ENCODE measurements at regions not wholly inside any gene's neighbourhood (a gene's known extent, or its start where the extent isn't known, plus 50 kb on each side); places are given as distances from the start of the nearest gene placed in this dataset.
"Not testable (repeated sequence)": the region's sequence is repeated elsewhere in the genome, so short reads cannot be mapped to it uniquely, and the experiment has no call there.

DNA sequence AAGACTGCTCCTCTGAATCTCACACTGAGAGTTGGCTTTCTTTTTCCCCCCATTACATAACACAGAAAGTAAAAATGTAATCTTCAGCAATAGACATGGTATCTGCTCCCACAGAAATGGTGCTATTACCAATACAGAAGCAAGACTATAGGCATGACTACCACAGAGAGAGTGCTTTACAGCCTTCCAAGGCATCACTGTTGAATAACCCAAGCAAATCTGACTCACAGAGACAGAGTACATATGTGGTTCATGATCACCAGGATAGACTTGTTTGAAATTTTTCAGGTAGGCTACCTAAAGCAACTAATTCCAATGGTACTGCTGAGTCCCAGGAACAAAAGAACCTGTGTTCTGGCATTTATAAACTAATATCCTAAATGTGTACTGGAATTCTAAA lies 1373.4 kb upstream of the C9orf72 start:
- DNase-seq (ENCODE audit: low read depth in 4 of 4, low spot score in 1 of 4) = no peak

DNA sequence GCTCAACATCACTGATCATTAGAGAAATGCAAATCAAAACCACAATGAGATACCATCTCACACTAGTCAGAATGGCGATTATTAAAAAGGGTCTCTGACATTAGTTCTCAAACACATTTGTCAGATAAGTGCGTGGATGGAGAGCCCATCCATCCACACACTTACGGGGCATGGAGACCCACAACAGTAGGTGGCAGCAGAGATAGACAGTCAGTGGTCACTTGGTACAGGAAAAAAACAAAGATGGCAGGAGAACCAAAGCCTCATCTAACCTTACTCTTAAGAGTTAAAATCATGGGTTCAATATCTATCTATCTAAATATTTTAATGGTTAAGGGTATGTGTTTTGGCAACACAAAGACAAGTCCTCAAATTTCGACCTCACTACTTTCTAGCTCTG lies 1378.7 kb upstream of the C9orf72 start:
- no peak for DNase-seq (ENCODE audit: low read depth in 4 of 4, low spot score in 1 of 4)

DNA sequence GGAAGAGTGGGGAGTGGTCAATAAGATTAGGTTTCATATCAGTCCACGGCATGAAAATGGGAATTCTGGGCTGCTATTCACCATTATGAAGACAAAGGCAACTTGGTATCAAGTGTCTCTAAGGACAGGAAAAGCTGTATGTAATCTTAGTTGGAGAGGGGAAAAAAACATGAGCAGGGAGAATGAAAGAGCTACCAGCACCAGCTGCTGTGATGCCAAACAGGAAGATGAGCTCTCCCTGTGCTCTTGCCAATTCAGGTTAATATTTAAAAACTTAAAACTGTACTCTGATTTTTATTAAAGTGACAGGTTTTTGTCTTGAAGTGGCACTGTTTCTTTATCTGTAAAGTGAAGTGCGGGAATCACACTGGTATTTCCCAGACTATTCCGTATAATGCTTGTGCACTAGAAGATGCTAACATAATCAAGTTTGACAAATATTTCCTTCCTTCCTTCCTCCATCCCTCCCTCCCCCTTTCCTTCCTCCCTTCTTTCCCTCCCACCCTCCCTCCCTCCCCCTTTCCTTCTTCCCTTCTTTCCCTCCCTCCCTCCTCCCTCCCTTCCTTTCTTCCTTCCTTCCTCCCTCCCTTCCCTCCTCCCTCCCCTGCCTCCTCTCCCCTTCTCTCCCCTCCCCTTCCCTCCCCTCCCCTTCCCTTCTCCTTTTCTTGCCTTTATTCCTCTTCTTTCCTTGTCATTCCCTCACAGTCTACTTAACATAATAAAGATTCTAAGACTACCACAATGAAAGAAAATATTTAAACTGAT lies 1383.0 kb upstream of the C9orf72 start:
- no peak for DNase-seq (ENCODE audit: low read depth in 4 of 4, low spot score in 1 of 4)

DNA sequence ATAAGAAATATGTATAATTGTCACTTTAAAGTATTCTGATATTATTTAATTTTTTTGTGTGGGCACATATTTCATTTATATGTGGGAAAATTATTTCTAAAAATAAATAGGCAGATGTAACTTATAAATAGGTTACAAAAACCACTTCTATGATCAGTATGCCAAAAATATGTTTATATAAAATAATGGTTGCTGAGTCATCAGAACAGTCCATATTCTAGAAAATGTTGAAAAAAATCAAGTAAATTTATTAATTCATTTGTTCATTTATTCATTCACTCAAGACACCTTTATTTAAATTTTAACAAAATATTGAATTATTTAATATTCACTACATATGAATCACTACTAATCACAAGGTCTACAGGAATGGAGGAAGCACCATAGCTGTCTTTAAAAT lies 1387.3 kb upstream of the C9orf72 start:
- DNase-seq (ENCODE audit: low read depth in 4 of 4, low spot score in 1 of 4) = no peak

DNA sequence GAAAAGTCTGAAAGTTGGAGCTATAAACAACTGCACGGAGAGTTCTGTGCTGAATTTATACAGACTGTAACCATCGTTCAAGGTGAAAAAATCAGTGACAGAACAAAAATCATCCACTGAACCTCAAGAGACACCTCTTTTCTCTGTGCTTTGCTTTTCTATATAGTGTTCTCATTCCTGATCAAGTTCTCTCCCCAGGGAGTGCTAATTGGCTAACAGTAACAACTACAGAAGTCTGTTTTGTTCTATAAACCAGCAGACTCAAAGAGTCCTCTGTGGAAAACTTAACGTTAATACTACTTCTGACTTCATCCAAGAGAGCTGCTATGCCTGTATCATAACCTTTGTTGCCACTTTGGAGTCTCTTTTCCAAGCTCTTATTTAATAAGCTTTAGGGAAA lies 1388.3 kb upstream of the C9orf72 start:
- no peak for DNase-seq (ENCODE audit: low read depth in 4 of 4, low spot score in 1 of 4)

DNA sequence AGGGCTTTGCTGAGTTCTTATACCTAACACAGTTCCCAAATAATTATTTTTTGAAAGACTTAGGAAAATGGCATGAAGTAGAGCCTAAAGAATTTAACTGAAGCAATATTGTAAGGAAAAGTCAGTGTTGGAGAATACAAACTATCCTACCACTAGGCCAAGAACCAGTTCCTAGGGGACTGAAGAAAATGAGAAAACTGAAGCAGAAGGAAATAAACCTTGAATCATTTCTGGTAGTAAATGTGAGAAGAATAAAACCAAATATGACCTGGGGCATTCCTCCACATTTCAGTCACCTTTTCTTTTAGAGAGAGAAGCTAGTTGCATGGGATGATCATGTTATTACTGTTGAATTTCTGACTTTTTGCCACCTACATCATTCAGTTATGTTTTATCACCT lies 1393.9 kb upstream of the C9orf72 start:
- DNase-seq (ENCODE audit: low read depth in 4 of 4, low spot score in 1 of 4) = no peak

DNA sequence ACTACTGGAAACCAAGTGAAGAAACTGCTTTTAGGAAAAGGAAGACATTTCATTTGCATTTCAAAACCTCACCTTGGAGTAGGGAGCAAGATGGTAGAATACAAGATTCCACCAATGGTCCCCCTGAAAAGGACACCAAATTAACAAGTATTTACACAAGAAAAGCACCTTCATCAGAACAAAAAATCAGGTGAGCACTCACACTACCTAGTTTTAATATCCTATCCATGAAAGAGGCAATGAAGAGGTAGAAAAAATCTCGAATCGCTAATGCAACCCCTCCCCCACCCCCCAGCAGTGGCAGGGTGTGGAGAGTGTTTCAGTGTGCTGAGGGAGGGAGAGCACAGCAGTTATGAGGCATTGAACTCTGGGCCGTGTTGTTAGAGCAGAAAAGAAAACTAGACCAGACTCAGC lies 1397.0 kb upstream of the C9orf72 start:
- DNase-seq (ENCODE audit: low read depth in 4 of 4, low spot score in 1 of 4) = no peak

DNA sequence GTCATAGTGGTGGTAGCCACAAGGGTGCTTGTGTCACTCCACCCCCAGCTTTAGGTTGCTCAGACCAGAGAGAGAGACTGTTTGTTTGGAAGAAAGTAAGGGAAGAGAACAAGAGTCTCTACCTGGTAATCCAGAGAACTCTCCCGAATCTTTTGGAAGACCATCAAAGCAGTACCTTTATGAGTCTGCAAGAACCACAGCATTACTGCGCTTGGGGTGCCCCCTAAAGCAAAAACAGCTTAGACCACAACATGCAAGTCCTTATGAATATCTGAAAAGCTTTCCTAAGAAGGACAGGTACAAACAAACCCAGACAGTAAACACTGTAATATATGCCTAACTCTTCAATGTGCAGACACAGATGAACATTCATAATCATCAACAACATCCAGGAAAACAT lies 1398.6 kb upstream of the C9orf72 start:
- no peak for DNase-seq (ENCODE audit: low read depth in 4 of 4, low spot score in 1 of 4)

DNA sequence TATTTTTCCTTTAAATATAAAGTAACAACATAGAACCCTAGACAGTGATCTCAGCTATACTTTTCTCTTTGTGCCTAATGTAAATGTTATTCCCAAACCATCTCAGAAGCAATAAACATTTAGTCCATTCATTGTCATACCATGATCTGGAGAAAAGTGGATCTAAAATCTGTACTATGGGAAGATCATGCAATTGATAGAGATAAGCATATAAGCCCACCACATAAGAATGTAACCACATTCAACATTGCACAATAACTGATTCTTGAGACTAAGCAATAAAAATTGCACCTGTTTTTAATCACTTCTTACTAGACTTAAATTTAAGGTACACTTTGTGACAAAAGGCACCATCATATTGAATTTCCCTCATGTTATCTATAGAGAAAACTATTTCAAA lies 1403.0 kb upstream of the C9orf72 start:
- DNase-seq (ENCODE audit: low read depth in 4 of 4, low spot score in 1 of 4) = no peak

DNA sequence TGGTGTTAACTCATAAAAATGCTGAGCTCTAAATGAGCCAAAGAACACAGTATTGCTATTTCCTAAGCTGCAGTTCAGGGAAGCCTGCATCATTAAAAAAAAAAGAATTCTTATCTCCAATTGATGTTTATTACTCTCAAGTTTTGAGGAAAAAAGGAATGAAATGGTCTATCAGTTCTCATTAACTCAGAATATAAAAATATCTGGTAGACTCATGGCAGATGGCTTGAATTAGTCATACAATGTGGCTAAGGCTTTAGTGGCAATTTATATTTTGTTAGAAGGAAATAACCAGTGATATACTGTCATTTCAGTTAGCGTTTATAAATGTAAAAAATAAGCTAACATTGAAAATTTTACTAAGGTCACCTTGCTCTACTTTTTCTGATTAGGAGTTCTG lies 1403.4 kb upstream of the C9orf72 start:
- DNase-seq (ENCODE audit: low read depth in 4 of 4, low spot score in 1 of 4) = no peak

DNA sequence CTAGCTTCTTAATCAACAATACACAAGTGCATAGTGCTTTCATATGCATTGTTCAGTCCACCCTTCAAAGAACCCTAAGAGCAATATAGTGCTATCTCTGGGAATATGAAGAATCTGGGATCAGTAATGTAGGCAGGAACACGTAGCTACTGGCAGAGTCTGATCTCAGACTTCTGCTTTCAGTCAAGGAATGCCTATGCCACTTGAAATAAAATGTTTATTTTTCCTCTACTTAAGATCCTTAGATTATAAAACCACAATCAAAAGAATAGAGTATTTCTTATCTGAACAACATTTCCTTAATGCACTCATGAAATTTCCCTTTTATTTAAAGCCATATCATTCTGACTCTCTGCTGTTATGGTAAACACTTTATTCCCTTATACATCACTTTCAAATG lies 1407.8 kb upstream of the C9orf72 start:
- DNase-seq (ENCODE audit: low read depth in 4 of 4, low spot score in 1 of 4) = no peak

DNA sequence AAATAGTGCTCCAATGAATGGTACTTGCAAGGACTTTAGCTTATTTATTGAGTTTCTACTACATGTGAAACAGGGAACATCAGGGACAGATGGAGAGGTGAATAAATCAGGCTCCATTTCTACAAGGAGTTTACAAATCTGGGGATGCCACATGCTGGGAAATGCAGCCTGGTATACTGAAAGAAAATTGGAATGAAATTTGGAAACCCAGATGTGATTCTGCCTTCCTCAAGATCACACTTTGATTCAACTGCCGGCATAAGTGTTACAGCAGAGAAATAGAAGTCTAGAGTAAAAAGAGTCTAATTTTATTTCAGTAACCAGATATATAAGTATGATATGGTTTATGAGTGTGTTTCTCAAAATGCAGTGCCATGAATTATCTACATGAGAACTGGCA lies 1408.4 kb upstream of the C9orf72 start:
- no peak for DNase-seq (ENCODE audit: low read depth in 4 of 4, low spot score in 1 of 4)

DNA sequence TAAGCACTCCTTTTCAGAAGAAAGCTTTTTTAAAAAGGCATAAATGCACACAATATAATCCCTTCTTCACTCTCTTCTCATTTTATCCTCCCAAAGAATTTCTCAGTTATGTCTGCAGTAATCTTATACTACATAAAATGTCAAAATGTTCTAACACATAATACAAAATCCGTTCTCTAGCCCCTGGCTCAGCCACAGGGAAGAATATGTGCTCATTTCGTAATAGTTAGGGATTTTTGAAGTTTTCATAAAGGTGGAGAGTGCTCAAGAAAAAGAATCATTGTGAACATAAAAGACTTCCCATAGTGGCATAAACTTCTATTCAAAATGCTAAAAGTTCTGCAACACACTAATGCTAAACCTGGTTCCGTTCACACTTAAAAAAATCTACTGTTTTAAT lies 1410.7 kb upstream of the C9orf72 start:
- DNase-seq (ENCODE audit: low read depth in 4 of 4, low spot score in 1 of 4) = no peak

DNA sequence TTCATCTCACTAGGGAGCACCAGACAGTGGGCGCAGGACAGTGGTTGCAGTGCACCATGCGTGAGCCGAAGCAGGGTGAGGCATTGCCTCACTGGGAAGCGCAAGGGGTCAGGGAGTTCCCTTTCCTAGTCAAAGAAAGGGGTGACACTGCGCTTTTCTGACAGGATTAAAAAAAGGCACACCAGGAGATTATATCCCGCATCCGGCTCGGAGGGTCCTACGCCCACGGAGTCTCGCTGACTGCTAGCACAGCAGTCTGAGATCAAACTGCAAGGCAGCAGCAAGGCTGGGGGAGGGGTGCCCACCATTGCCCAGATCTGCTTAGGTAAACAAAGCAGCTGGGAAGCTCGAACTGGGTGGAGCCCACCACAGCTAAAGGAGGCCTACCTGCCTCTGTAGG lies 1416.7 kb upstream of the C9orf72 start:
- not testable (repeated sequence) for DNase-seq (ENCODE audit: low read depth in 4 of 4, low spot score in 1 of 4)

DNA sequence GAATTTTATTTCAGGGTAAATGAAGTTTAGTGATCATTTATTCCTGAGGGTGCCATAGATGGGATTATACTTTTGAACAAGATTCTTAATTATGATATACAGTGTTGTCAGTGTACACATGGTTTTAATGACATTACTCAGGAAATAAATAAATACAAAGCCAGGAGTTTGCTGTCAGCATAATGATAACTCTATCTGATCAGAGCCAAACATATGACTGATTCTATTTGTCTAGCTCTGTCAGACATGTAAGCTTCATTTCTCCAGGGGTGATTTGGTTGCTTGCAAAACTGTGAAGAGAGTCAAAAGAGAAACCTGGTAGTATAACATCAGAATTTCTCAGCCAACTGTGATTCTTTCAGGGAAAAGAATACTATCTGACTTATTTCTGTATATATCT lies 1425.8 kb upstream of the C9orf72 start:
- DNase-seq (ENCODE audit: low read depth in 4 of 4, low spot score in 1 of 4) = no peak

DNA sequence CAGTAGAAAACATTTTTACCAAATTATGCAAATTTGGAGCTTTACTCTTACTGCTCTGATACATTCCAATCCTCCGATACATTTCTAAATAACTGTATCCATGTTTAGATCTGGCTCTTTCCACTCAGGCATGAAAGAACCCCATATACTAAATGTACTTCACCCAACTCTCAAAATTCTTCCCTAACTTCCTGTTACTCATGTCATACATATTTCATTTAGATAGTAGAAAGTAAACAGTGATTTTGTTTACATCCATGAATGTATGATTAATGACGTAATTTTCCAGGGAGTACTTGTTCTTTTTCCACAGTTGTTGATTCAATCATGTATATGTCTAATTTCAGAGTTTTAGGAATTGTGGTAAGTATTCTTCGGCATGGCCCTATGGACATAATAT lies 1426.5 kb upstream of the C9orf72 start:
- DNase-seq (ENCODE audit: low read depth in 4 of 4, low spot score in 1 of 4) = no peak

DNA sequence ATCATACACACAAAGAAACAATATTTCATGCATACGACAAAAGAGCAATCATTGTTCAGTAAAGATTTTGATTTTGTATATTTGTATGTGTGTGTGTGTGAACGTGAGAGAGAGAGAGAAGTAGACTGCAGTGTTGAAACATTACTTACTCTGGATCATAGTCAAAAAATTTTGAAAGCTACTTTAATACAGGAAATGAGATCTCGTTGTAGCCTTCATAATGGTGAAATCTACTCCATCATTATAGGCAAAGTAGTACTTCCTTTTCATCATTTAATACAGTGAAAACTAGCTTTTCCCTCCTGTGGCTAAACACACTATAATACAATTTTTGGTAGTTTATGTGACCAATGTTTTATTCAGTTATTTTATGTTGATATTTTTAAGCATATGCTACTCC lies 1427.7 kb upstream of the C9orf72 start:
- DNase-seq (ENCODE audit: low read depth in 4 of 4, low spot score in 1 of 4) = no peak

DNA sequence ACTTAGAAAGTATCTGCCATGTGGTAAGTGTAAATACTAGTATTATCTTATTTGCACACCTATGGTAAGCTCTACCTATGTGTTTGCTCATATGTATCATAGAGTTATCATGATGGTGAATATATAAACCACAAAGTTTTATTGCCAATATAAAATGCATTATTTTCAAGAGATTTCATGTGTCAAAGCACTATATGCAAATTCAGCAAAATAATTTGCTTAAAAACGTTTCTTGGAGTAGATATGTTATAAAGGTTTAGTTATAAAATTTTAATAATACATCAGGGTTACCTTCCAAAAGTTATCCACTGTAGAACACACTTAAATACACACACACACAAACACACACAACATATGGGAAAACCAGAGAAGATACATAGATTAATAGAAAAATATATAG lies 1431.7 kb upstream of the C9orf72 start:
- no peak for DNase-seq (ENCODE audit: low read depth in 4 of 4, low spot score in 1 of 4)

DNA sequence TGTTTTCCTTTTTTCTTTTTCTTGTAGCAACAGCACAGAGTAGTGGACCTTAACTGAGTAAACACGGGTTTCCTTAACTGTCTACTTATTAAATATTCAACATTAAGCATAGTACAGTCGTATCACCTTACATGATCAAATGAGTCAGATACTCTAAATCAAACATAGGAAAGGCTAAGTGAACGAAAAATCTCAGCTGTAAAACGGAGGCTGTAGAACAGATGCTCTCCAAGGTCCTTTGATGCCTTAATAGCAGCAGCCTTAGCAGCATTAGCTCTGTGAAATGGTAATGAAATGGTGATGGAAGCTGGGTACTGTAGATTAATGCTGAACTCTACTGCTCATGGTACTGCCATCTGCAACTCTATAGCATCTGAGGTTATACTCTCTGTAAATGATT lies 1433.3 kb upstream of the C9orf72 start:
- DNase-seq (ENCODE audit: low read depth in 4 of 4, low spot score in 1 of 4) = no peak

DNA sequence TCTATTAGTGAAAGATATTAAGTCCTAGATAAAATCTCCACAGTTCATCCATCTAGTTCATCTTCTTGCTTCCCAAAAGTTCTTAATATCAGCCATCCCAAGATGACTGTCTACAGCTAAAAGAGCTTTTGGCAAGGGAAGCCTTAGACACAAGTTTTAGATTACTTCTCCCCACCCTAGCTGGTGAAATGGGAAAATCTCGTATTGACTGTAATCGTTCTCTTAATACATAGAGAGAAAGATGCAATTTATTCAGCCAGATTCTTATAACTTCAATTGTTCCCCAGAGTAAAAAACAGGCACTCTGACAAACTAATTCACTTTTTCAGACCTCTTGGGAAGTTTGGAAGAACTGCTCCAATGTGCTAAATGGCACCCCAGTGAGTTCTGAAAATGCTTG lies 1439.6 kb upstream of the C9orf72 start:
- no peak for DNase-seq (ENCODE audit: low read depth in 4 of 4, low spot score in 1 of 4)

DNA sequence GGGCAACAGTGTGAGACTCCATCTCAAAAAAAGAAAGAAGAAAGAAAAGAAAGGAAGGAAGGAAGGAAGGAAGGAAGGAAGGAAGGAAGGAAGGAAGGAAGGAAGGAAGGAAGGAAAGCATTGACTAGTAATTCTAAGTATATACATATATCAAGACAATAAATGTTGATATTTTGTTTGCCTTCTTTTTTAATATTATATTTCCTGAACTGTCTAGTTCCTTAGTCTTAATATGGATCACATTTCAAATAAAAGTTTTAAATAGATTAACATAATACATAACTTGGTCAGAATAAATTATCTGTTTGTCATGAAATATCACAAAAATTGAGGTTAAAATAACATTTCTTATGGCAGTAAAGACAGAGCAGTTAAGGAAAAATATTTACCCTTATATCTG lies 1448.4 kb upstream of the C9orf72 start:
- DNase-seq (ENCODE audit: low read depth in 4 of 4, low spot score in 1 of 4) = no peak

DNA sequence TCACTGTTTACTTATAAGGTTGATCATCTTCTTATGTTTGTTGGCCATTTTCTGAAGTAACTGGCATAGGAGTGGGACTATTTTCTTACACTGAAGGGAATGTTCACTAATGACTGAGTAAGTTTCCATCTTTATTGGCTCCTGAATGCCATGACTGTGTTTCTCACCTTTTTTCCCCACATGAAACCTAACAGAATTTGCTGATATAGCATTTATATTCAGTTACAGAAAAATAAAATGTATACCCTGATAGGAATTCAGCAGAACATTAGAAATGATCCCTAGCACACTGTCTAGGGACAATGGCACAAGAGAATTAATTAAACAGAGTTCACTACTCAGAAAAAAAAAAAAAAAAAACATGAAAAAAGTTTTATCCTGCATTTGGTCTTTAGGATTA lies 1465.1 kb upstream of the C9orf72 start:
- DNase-seq (ENCODE audit: low read depth in 4 of 4, low spot score in 1 of 4) = no peak

DNA sequence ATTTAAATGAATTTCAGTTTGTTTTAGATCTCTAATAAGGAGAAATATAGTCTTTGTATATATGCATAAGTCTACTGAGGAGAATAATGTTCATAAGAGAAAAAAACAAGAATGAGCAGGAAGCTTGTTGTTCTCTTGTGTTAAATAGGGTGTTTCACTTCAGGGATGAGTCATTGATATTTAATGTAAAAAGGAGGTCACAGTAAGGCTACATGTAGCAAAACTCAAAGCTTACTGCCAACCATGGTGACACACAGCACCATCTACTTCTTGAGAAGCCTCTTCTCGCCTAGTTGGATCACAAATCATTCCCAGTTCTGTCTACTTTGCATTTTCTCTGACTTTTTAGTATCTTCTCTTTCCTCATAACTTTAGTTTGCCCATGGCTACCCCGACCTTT lies 1466.0 kb upstream of the C9orf72 start:
- no peak for DNase-seq (ENCODE audit: low read depth in 4 of 4, low spot score in 1 of 4)

DNA sequence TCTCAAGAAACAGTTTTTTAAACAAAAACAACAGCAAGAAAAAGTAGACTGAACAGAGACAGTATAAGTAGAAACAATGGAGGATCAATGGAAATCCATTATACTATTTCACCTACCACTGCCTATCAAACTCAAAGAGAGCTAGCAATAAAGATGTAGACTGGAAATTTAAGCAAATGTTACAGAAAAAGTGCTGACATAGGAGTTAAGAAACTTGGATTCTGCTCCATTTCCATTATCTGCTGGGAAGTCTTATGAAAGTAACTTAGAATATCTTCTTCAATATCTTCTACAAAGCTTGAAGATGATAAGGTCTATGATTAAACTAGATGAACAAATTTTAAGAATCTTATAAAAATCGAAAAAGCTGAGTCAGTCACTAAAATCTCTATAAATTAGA lies 1469.8 kb upstream of the C9orf72 start:
- DNase-seq (ENCODE audit: low read depth in 4 of 4, low spot score in 1 of 4) = no peak

Data from stimulated activated CD4-positive, alpha-beta T cell treated with anti-CD3 and anti-CD28 coated beads, Interleukin-1b, Interleukin-23, amount 100 ng/mL, for 24 hours (primary cell).